ENCODE measurements at regions not wholly inside any gene's neighbourhood (a gene's known extent, or its start where the extent isn't known, plus 50 kb on each side); places are given as distances from the start of the nearest gene placed in this dataset.

DNA sequence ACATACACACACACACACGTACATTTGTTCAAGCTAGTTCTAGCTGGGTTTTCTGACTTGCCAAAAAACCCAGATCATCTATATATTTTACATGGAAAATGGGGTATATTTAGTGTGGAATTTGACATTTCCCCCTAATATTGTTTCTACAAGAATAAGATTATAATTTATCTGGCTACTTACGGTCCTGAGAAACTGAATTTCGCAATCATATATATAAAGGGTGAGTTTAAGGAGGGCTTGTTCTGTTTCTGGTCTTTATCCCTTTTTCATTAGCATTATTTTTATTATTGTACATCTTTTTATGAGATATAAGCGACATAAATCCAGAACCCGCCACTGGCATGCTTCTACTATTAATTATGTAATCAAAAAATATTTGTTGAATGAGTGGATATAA, 528.9 kb downstream of the TMX3 start:
- TF ChIP-seq EZH2 (IDR thresholded peaks at IDR 0.05; ENCODE audit: insufficient read depth, poor library complexity, severe bottlenecking) (no peak), EZH2phosphoT487 (IDR thresholded peaks at IDR 0.05; ENCODE audit: insufficient read depth, low read depth) (no peak)

Measured in GM23248 (cell line).